Suppressor macrophage (primary cell): ENCODE measurements at regions not wholly inside any gene's neighbourhood (a gene's known extent, or its start where the extent isn't known, plus 50 kb on each side); places are given as distances from the start of the nearest gene placed in this dataset.
"Not testable (repeated sequence)": the region's sequence is repeated elsewhere in the genome, so short reads cannot be mapped to it uniquely, and the experiment has no call there.

ENCODE experiments used
- DNase-seq, 4 experiments: peaks; one replicate each; pipeline ENCODE4 v3.0.0-alpha.2; 2020 to 2022

- not testable (repeated sequence) for DNase-seq
These were observed 123.6 kb upstream of the RHOU start for GRCh38 chr1:228611707-228612106.

- not testable (repeated sequence) for DNase-seq
These were observed 113.1 kb upstream of the RHOU start for GRCh38 chr1:228622002-228622716.

GRCh38 chr1:228626481-228626880, 108.8 kb upstream of the RHOU start:
- DNase-seq = not testable (repeated sequence)

- DNase-seq = not testable (repeated sequence)
These were observed 102.4 kb upstream of the RHOU start for GRCh38 chr1:228632858-228633257.

- not testable (repeated sequence) for DNase-seq
These were observed 100.0 kb upstream of the RHOU start for GRCh38 chr1:228635304-228635703.

GRCh38 chr1:228637529-228637928, 97.8 kb upstream of the RHOU start:
- DNase-seq = not testable (repeated sequence)

GRCh38 chr1:228646717-228647522, 88.4 kb upstream of the RHOU start:
- peak; percentile 24 to 49 (median 31) for DNase-seq

- DNase-seq = peak; percentile 29 to 60 (median 40)
These were observed 87.5 kb upstream of the RHOU start for GRCh38 chr1:228647523-228648444.

GRCh38 chr1:228648647-228649383, 86.5 kb upstream of the RHOU start:
- DNase-seq = no peak

- DNase-seq = no peak
These were observed 85.1 kb upstream of the RHOU start for GRCh38 chr1:228650141-228650540.

GRCh38 chr1:228650946-228651345, 84.3 kb upstream of the RHOU start:
- DNase-seq = no peak

- DNase-seq = no peak
These were observed 83.2 kb upstream of the RHOU start for GRCh38 chr1:228652116-228652515.

- DNase-seq = not testable (repeated sequence)
These were observed 82.2 kb upstream of the RHOU start for GRCh38 chr1:228653057-228653456.

- no peak for DNase-seq
These were observed 81.5 kb upstream of the RHOU start for GRCh38 chr1:228653748-228654147.

- no peak for DNase-seq
These were observed 79.4 kb upstream of the RHOU start for GRCh38 chr1:228655796-228656394.

GRCh38 chr1:228662007-228662689, 73.1 kb upstream of the RHOU start:
- DNase-seq = not testable (repeated sequence)

GRCh38 chr1:228664399-228664914, 70.8 kb upstream of the RHOU start:
- peak; percentile 82 to 92 (median 88) for DNase-seq

GRCh38 chr1:228666686-228667623, 68.3 kb upstream of the RHOU start:
- no peak for DNase-seq

- DNase-seq = no peak
These were observed 66.6 kb upstream of the RHOU start for GRCh38 chr1:228668553-228669241.
